Lung (tissue), 11 donors: ENCODE measurements at regions not wholly inside any gene's neighbourhood (a gene's known extent, or its start where the extent isn't known, plus 50 kb on each side); places are given as distances from the start of the nearest gene placed in this dataset.
"Not testable (repeated sequence)": the region's sequence is repeated elsewhere in the genome, so short reads cannot be mapped to it uniquely, and the experiment has no call there.

Experiments used
- ATAC-seq: fragments of 200-7000 bp; cut with Tn5 transposase; one replicate; pipeline ENCODE4 v1.9.1; 2020; ENCODE audit warnings: moderate number of reproducible peaks; ENCODE audit not compliant: insufficient read depth, low FRiP score
- DNase-seq, 3 donors: peaks; one replicate each; pipeline ENCODE4 v3.0.0-alpha.2; 2013 to 2017
- H3K27ac ChIP-seq, 2 donors: one replicate each; pipeline ENCODE4 v1.5.1; 2013; ENCODE audit warnings: mild to moderate bottlenecking in 2 of 2, moderate library complexity in 2 of 2, control low read depth in 1 of 2, inconsistent platforms in 1 of 2, low read depth in 1 of 2, low read length in 1 of 2
- H3K27me3 ChIP-seq, 3 donors: one replicate each; pipeline ENCODE4 v1.5.1; 2013; ENCODE audit warnings: low read length in 2 of 3; ENCODE audit not compliant: control insufficient read depth in 3 of 3, insufficient read depth in 3 of 3
- H3K36me3 ChIP-seq, 4 donors: one replicate each; pipeline ENCODE4 v1.5.1; 2013; ENCODE audit warnings: low read length in 4 of 4, mild to moderate bottlenecking in 1 of 4, moderate library complexity in 1 of 4; ENCODE audit not compliant: control insufficient read depth in 4 of 4, insufficient read depth in 4 of 4
- H3K4me1 ChIP-seq, 5 donors: one replicate each; pipeline ENCODE4 v1.5.1; 2013; ENCODE audit warnings: low read length in 5 of 5, mild to moderate bottlenecking in 2 of 5, moderate library complexity in 1 of 5; ENCODE audit not compliant: control insufficient read depth in 5 of 5, insufficient read depth in 5 of 5
- H3K4me3 ChIP-seq: one replicate; pipeline ENCODE4 v1.5.1; 2013; ENCODE audit warnings: mild to moderate bottlenecking, control low read depth, moderate library complexity
- H3K9ac ChIP-seq, 2 donors: one replicate each; pipeline ENCODE4 v1.5.1; 2013; ENCODE audit warnings: low read length in 2 of 2, control low read depth in 1 of 2; ENCODE audit not compliant: insufficient read depth in 1 of 2
- H3K9me3 ChIP-seq, 4 donors: one replicate each; pipeline ENCODE4 v1.5.1; 2013; ENCODE audit warnings: low read length in 3 of 4, mild to moderate bottlenecking in 1 of 4, moderate library complexity in 1 of 4; ENCODE audit not compliant: control insufficient read depth in 4 of 4, insufficient read depth in 3 of 4
- WGBS, 2 donors: extraction: QIAGEN DNeasy Blood & Tissue Kit; methylation state at CpG; one replicate each; pipeline ENCODE4 v1.1.7; 2013; 5-methylcytosine and 5-hydroxymethylcytosine counted together
- TF ChIP-seq, protein P1 (sequence below): IDR thresholded peaks from 2 replicates; pipeline ENCODE4 v1.5.1; 2012; ENCODE audit warnings: mild to moderate bottlenecking; ENCODE audit errors: control extremely low read depth, extremely low read depth
- donor health status: control.
- donor health status: control.
- donor health status: Bipolar disorder and iron deficiency.
- donor health status: healthy.
- donor health status: DM: yes; HTN: yes; CAD: no.

DNA sequence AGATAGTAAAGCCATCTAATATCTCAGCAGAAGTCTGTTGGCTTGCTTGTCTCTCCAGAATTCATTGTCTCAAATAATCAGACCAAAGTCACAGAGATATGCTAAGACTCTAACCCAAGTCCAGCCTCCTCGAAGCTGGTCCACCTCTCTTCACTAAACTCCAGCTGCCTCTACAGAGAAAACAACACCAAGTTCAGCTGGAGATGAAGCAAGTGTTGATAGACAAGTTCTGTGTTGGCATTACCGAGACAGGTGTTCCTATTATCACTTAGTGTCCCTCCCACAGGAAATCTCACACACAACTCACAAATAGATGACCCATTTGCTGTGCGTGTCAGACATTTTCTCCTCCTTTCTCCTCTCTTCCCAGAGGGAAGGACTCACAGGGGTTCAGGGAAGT lies 164.4 kb upstream of the ANKFN1 start:
- no peak overlapping the region for H3K9ac ChIP-seq
- H3K27ac ChIP-seq: no peak overlapping the region
- H3K9me3 ChIP-seq: peaks cover 0 to 6% (median 2%) of the 10 kb centered on the region in 4 donors
- no peaks in the 10 kb centered on the region for H3K4me1 ChIP-seq
- no peaks in the 10 kb centered on the region for H3K36me3 ChIP-seq
- TF ChIP-seq, protein P1, sequence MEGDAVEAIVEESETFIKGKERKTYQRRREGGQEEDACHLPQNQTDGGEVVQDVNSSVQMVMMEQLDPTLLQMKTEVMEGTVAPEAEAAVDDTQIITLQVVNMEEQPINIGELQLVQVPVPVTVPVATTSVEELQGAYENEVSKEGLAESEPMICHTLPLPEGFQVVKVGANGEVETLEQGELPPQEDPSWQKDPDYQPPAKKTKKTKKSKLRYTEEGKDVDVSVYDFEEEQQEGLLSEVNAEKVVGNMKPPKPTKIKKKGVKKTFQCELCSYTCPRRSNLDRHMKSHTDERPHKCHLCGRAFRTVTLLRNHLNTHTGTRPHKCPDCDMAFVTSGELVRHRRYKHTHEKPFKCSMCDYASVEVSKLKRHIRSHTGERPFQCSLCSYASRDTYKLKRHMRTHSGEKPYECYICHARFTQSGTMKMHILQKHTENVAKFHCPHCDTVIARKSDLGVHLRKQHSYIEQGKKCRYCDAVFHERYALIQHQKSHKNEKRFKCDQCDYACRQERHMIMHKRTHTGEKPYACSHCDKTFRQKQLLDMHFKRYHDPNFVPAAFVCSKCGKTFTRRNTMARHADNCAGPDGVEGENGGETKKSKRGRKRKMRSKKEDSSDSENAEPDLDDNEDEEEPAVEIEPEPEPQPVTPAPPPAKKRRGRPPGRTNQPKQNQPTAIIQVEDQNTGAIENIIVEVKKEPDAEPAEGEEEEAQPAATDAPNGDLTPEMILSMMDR: no peak
- DNase-seq (no peak), ATAC-seq (no peak)
- H3K4me3 ChIP-seq: no peak overlapping the region
- H3K27me3 ChIP-seq: no peaks in the 10 kb centered on the region
- WGBS, 2 donors: 72 to 85% methylated on average over 3 of the region's 3 CpGs

DNA sequence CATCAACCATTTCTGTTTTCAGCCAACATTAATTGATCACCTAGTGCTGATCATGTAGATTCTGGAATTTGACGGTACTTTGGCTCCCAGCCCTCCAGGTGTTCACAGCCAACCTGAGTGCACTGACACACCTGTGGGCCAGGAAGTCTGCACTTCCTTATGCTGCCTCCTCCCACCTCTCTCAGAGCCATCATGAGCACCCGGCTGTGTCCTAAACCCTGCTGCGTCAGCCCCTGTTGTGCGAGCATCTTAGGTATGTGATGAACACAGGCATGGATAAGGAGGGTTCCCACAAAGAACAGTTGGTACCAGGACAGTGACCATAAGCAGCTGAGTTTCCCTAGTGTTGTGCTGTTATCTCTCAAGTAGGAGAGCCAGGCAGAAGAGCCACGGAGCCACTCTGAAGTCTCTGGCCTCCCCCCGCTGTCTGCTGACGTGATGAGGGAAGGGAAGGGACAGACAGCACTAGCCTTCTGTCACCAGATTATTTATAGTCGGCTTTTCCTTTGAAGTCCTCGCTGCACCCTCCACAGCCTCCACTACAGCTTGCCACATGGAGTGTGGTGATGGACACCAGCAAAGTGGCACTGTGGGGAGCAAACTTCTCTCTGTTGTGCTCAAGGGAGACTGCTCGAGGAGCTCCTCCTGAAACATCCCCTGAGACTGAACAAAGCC lies 162.8 kb upstream of the ANKFN1 start:
- ATAC-seq (no peak), DNase-seq (peak in 1 of 3 donors; percentile 4)
- H3K4me1 ChIP-seq: no peaks in the 10 kb centered on the region
- no peak overlapping the region for H3K4me3 ChIP-seq
- H3K9ac ChIP-seq: no peak overlapping the region
- H3K9me3 ChIP-seq: peaks cover 0 to 6% (median 2%) of the 10 kb centered on the region in 4 donors
- no peaks in the 10 kb centered on the region for H3K36me3 ChIP-seq
- TF ChIP-seq, protein P1: no peak
- H3K27ac ChIP-seq: no peak overlapping the region
- WGBS, 2 donors: 38 to 43% methylated on average over 10 of the region's 10 CpGs
- H3K27me3 ChIP-seq: no peaks in the 10 kb centered on the region

DNA sequence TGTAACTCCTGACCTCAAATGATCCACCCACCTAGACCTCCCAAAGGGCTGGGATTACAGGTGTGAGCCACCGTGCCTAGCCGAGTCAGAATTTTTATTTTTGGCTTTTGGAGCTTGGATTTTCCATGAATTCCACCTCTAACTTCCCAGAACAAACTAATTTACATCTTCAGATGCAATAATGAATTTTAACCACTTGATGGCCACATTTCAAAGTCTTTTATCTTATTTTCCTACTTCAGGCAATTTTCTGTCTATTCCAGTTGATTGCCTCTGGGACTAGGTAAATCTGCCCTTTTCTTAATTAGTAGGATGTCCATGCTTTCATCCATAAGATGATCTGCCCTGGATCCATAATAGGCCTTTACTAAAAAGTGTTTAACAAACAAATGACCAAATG lies 156.4 kb upstream of the ANKFN1 start:
- WGBS, 2 donors: 81 to 94% methylated on average over 2 of the region's 2 CpGs
- no peaks in the 10 kb centered on the region for H3K27me3 ChIP-seq
- TF ChIP-seq, protein P1: no peak
- peaks cover 0 to 6% (median 2%) of the 10 kb centered on the region in 4 donors for H3K9me3 ChIP-seq
- no peak overlapping the region for H3K9ac ChIP-seq
- DNase-seq (peak in 1 of 3 donors; percentile 6), ATAC-seq (no peak)
- H3K4me1 ChIP-seq: no peaks in the 10 kb centered on the region
- H3K36me3 ChIP-seq: no peaks in the 10 kb centered on the region
- H3K27ac ChIP-seq: no peak overlapping the region
- H3K4me3 ChIP-seq: no peak overlapping the region

DNA sequence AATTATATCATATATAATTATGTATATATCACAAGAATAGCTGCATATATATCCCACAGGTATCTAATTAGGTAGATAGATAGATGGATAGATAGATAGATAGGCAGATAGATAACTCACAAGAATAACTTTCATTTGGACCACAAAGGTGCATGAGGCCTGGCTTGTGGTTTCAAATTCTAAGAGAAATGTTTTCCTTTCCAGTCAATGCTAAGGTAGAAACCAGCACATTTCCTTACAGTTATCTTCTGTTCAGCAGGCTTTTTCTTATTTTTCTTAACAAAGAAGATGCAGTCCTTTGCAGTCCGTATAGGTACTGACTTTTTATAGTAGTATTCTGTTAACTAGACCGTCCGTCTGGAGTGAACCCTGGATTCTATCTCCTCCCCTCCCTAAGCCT lies 152.9 kb upstream of the ANKFN1 start:
- Histone ChIP-seq H3K4me3 (no peak overlapping the region), H3K36me3 (no peaks in the 10 kb centered on the region), H3K27me3 (no peaks in the 10 kb centered on the region), H3K27ac (no peak overlapping the region), H3K9ac (no peak overlapping the region), H3K4me1 (no peaks in the 10 kb centered on the region), H3K9me3 (no peaks in the 10 kb centered on the region)
- DNase-seq (no peak), ATAC-seq (no peak)
- TF ChIP-seq, protein P1: no peak
- WGBS, 2 donors: 92 to 96% methylated on average over 3 of the region's 3 CpGs

DNA sequence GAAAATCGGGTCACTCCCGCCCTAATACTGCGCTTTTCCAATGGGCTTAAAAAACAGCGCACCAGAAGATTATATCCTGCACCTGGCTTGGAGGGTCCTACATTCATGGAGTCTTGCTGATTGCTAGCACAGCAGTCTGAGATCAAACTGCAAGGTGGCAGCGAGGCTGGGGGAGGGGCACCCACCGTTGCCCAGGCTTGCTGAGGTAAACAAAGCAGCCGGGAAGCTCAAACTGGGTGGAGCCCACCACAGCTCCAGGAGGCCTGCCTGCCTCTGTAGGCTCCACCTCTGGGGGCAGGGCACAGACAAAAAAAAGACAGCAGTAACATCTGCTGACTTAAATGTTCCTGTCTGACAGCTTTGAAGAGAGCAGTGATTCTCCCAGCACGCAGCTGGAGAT lies 150.6 kb upstream of the ANKFN1 start:
- not testable (repeated sequence) for ATAC-seq, H3K27ac ChIP-seq, H3K4me3 ChIP-seq, H3K4me1 ChIP-seq, DNase-seq, H3K27me3 ChIP-seq, H3K36me3 ChIP-seq, H3K9ac ChIP-seq, H3K9me3 ChIP-seq
- 85 to 99% methylated on average over 5 to 8 of the region's 8 CpGs for WGBS, 2 donors
